ENCODE measurements at regions not wholly inside any gene's neighbourhood (a gene's known extent, or its start where the extent isn't known, plus 50 kb on each side); places are given as distances from the start of the nearest gene placed in this dataset.

- intact Hi-C loops (cut with micrococcal nuclease) = no loop called here
- CTCF ChIA-PET = no interaction called here
- Mint-ChIP-seq H3K36me3 (no peaks in the 10 kb centered on the region), H3K4me1 (ENCODE audit: low read depth) (no peaks in the 10 kb centered on the region), H3K27ac (no peak overlapping the region), H3K9me3 (no peaks in the 10 kb centered on the region), H3K4me3 (no peak overlapping the region), H3K27me3 (no peaks in the 10 kb centered on the region)
- no peak for DNase-seq
- POLR2A ChIA-PET = no interaction called here
Observed at GRCh38 chr5:158317507-158317906, 458.6 kb upstream of the CLINT1 start.

- no peak overlapping the region for H3K4me3 Mint-ChIP-seq
Observed at GRCh38 chr5:158313733-158314464, 455.0 kb upstream of the CLINT1 start.

GRCh38 chr5:158313027-158313732, 454.2 kb upstream of the CLINT1 start:
- Mint-ChIP-seq H3K27me3 (peaks cover 8% of the 10 kb centered on the region), H3K36me3 (no peaks in the 10 kb centered on the region), H3K4me3 (no peak overlapping the region), H3K9me3 (no peaks in the 10 kb centered on the region), H3K27ac (no peak overlapping the region), H3K4me1 (ENCODE audit: low read depth) (no peaks in the 10 kb centered on the region)
- POLR2A ChIA-PET = no interaction called here
- intact Hi-C loops (cut with micrococcal nuclease) = no loop called here
- DNase-seq = no peak
- CTCF ChIA-PET = no interaction called here

More at GRCh38 chr5:158313733-158314464, 455.0 kb upstream of the CLINT1 start:
- intact Hi-C loops (cut with micrococcal nuclease) = no loop called here
- POLR2A ChIA-PET = no interaction called here
- no peaks in the 10 kb centered on the region for H3K4me1 Mint-ChIP-seq (ENCODE audit: low read depth)
- no peak overlapping the region for H3K27ac Mint-ChIP-seq
- CTCF ChIA-PET = no interaction called here
- no peaks in the 10 kb centered on the region for H3K9me3 Mint-ChIP-seq
- no peaks in the 10 kb centered on the region for H3K36me3 Mint-ChIP-seq
- DNase-seq = no peak
- peaks cover 2% of the 10 kb centered on the region for H3K27me3 Mint-ChIP-seq

GRCh38 chr5:158309088-158309807, 450.3 kb upstream of the CLINT1 start:
- POLR2A ChIA-PET = no interaction called here
- CTCF ChIA-PET = no interaction called here

GRCh38 chr5:158308429-158309025, 449.6 kb upstream of the CLINT1 start:
- intact Hi-C loops (cut with micrococcal nuclease) = no loop called here
- no peaks in the 10 kb centered on the region for H3K9me3 Mint-ChIP-seq
- H3K27me3 Mint-ChIP-seq = peaks cover 11% of the 10 kb centered on the region
- H3K4me1 Mint-ChIP-seq (ENCODE audit: low read depth) = no peaks in the 10 kb centered on the region
- POLR2A ChIA-PET = no interaction called here
- DNase-seq = no peak
- no peak overlapping the region for H3K4me3 Mint-ChIP-seq
- H3K36me3 Mint-ChIP-seq = no peaks in the 10 kb centered on the region
- H3K27ac Mint-ChIP-seq = no peak overlapping the region
- CTCF ChIA-PET = no interaction called here

More at GRCh38 chr5:158309088-158309807, 450.3 kb upstream of the CLINT1 start:
- no peak for DNase-seq
- intact Hi-C loops (cut with micrococcal nuclease) = no loop called here
- H3K27ac Mint-ChIP-seq = no peak overlapping the region
- H3K4me3 Mint-ChIP-seq = no peak overlapping the region
- H3K9me3 Mint-ChIP-seq = no peaks in the 10 kb centered on the region
- H3K27me3 Mint-ChIP-seq = peaks cover 11% of the 10 kb centered on the region
- no peaks in the 10 kb centered on the region for H3K36me3 Mint-ChIP-seq
- H3K4me1 Mint-ChIP-seq (ENCODE audit: low read depth) = no peaks in the 10 kb centered on the region

GRCh38 chr5:158305861-158306260, 446.9 kb upstream of the CLINT1 start:
- Mint-ChIP-seq H3K36me3 (no peaks in the 10 kb centered on the region), H3K27me3 (peaks cover 11% of the 10 kb centered on the region), H3K27ac (no peak overlapping the region), H3K9me3 (no peaks in the 10 kb centered on the region), H3K4me1 (ENCODE audit: low read depth) (no peaks in the 10 kb centered on the region), H3K4me3 (no peak overlapping the region)
- POLR2A ChIA-PET = no interaction called here
- CTCF ChIA-PET = no interaction called here
- intact Hi-C loops (cut with micrococcal nuclease) = no loop called here
- no peak for DNase-seq

GRCh38 chr5:158304607-158305006, 445.7 kb upstream of the CLINT1 start:
- Mint-ChIP-seq H3K27me3 (peaks cover 9% of the 10 kb centered on the region), H3K4me3 (no peak overlapping the region), H3K4me1 (ENCODE audit: low read depth) (no peaks in the 10 kb centered on the region), H3K36me3 (no peaks in the 10 kb centered on the region), H3K27ac (no peak overlapping the region), H3K9me3 (no peaks in the 10 kb centered on the region)
- DNase-seq = no peak
- CTCF ChIA-PET = no interaction called here
- intact Hi-C loops (cut with micrococcal nuclease) = no loop called here
- POLR2A ChIA-PET = no interaction called here

GRCh38 chr5:158303883-158304282, 444.9 kb upstream of the CLINT1 start:
- Mint-ChIP-seq H3K4me3 (no peak overlapping the region), H3K9me3 (no peaks in the 10 kb centered on the region), H3K36me3 (no peaks in the 10 kb centered on the region), H3K27me3 (peaks cover 9% of the 10 kb centered on the region), H3K4me1 (ENCODE audit: low read depth) (no peaks in the 10 kb centered on the region), H3K27ac (no peak overlapping the region)
- intact Hi-C loops (cut with micrococcal nuclease) = no loop called here
- ChIA-PET POLR2A (no interaction called here), CTCF (no interaction called here)
- DNase-seq = no peak

- no peaks in the 10 kb centered on the region for H3K4me1 Mint-ChIP-seq (ENCODE audit: low read depth)
- no peaks in the 10 kb centered on the region for H3K36me3 Mint-ChIP-seq
- intact Hi-C loops (cut with micrococcal nuclease) = no loop called here
- H3K27ac Mint-ChIP-seq = no peak overlapping the region
- no peak overlapping the region for H3K4me3 Mint-ChIP-seq
- ChIA-PET POLR2A (no interaction called here), CTCF (no interaction called here)
- H3K27me3 Mint-ChIP-seq = peaks cover 3% of the 10 kb centered on the region
- no peaks in the 10 kb centered on the region for H3K9me3 Mint-ChIP-seq
- no peak for DNase-seq
Observed at GRCh38 chr5:158303275-158303674, 444.3 kb upstream of the CLINT1 start.

- H3K4me1 Mint-ChIP-seq (ENCODE audit: low read depth) = no peaks in the 10 kb centered on the region
- no peak for DNase-seq
- ChIA-PET POLR2A (no interaction called here), CTCF (no interaction called here)
- H3K9me3 Mint-ChIP-seq = peaks cover 2% of the 10 kb centered on the region
- H3K36me3 Mint-ChIP-seq = no peaks in the 10 kb centered on the region
- no peak overlapping the region for H3K4me3 Mint-ChIP-seq
- intact Hi-C loops (cut with micrococcal nuclease) = no loop called here
- H3K27ac Mint-ChIP-seq = no peak overlapping the region
- H3K27me3 Mint-ChIP-seq = peaks cover under 1% of the 10 kb centered on the region
Observed at GRCh38 chr5:158302029-158302428, 443.1 kb upstream of the CLINT1 start.

- Mint-ChIP-seq H3K4me1 (ENCODE audit: low read depth) (no peaks in the 10 kb centered on the region), H3K4me3 (no peak overlapping the region), H3K36me3 (no peaks in the 10 kb centered on the region), H3K9me3 (peaks cover 7% of the 10 kb centered on the region), H3K27me3 (no peaks in the 10 kb centered on the region), H3K27ac (no peak overlapping the region)
- ChIA-PET CTCF (no interaction called here), POLR2A (no interaction called here)
- intact Hi-C loops (cut with micrococcal nuclease) = no loop called here
- DNase-seq = no peak
Observed at GRCh38 chr5:158301186-158301585, 442.2 kb upstream of the CLINT1 start.

- Mint-ChIP-seq H3K36me3 (no peaks in the 10 kb centered on the region), H3K27ac (no peak overlapping the region), H3K9me3 (peaks cover 7% of the 10 kb centered on the region), H3K4me1 (ENCODE audit: low read depth) (no peaks in the 10 kb centered on the region), H3K4me3 (no peak overlapping the region), H3K27me3 (no peaks in the 10 kb centered on the region)
- intact Hi-C loops (cut with micrococcal nuclease) = no loop called here
- ChIA-PET CTCF (no interaction called here), POLR2A (no interaction called here)
- no peak for DNase-seq
Observed at GRCh38 chr5:158300256-158300655, 441.3 kb upstream of the CLINT1 start.
